CD14-positive monocyte (primary cell): ENCODE measurements at regions not wholly inside any gene's neighbourhood (a gene's known extent, or its start where the extent isn't known, plus 50 kb on each side); places are given as distances from the start of the nearest gene placed in this dataset.

Experiments used
- DNase-seq, 3 donors: peaks; one replicate each; pipeline ENCODE4 v3.0.0-alpha.2; 2011 to 2022
- H2AFZ ChIP-seq: 2 replicates; pipeline ENCODE4 v1.6.0; 2012; ENCODE audit warnings: mild to moderate bottlenecking, low read depth, low read length, inconsistent platforms; ENCODE audit not compliant: insufficient read depth, poor library complexity, severe bottlenecking
- H3K27ac ChIP-seq, 2 donors: 1 replicate in 1 of 2; 2 replicates in 1 of 2; pipeline ENCODE4 v1.5.1; 2012 to 2013; ENCODE audit warnings: low read length in 2 of 2, control low read depth in 1 of 2, inconsistent platforms in 1 of 2, low read depth in 1 of 2, mild to moderate bottlenecking in 1 of 2
- H3K27me3 ChIP-seq, 2 donors: one replicate each; pipeline versions ENCODE4 v1.6.0 to v1.6.1; 2011 to 2013; ENCODE audit warnings: low read length in 2 of 2; ENCODE audit not compliant: control insufficient read depth in 2 of 2, insufficient read depth in 2 of 2
- H3K36me3 ChIP-seq, 2 donors: replicated peaks in 1 of 2; 1 replicate in 1 of 2; 2 replicates in 1 of 2; pipeline versions ENCODE4 v1.5.1 to v1.6.1; 2012 to 2013; ENCODE audit warnings: low read length in 2 of 2, control low read depth in 1 of 2, inconsistent platforms in 1 of 2, mild to moderate bottlenecking in 1 of 2; ENCODE audit not compliant: insufficient read depth in 2 of 2, control insufficient read depth in 1 of 2
- H3K4me1 ChIP-seq, 2 donors: 1 replicate in 1 of 2; 2 replicates in 1 of 2; pipeline versions ENCODE4 v1.5.1 to v1.6.1; 2012 to 2013; ENCODE audit warnings: low read length in 2 of 2, control low read depth in 1 of 2, inconsistent platforms in 1 of 2, mild to moderate bottlenecking in 1 of 2, moderate library complexity in 1 of 2; ENCODE audit not compliant: insufficient read depth in 2 of 2, control insufficient read depth in 1 of 2
- H3K4me2 ChIP-seq: replicated peaks from 2 replicates; pipeline ENCODE3; 2012; ENCODE audit warnings: low read length, moderate library complexity, mild to moderate bottlenecking; ENCODE audit not compliant: poor library complexity, severe bottlenecking; ENCODE audit errors: extremely low read depth
- H3K4me3 ChIP-seq, 3 experiments: fragments of 200-600 bp in 1 of 3; sonication (generic) in 1 of 3; replicated peaks in 1 of 3; 1 replicate in 2 of 3; 2 replicates in 1 of 3; pipeline ENCODE4 v1.5.1; 2011 to 2013; ENCODE audit warnings: low read length in 3 of 3, mild to moderate bottlenecking in 3 of 3, control low read depth in 2 of 3, low read depth in 2 of 3, inconsistent platforms in 1 of 3, moderate library complexity in 1 of 3
- H3K79me2 ChIP-seq: 2 replicates; pipeline ENCODE4 v1.6.0; 2012; ENCODE audit warnings: mild to moderate bottlenecking, control low read depth, inconsistent platforms, low read length, moderate library complexity; ENCODE audit not compliant: insufficient read depth
- H3K9ac ChIP-seq: 2 replicates; pipeline ENCODE4 v1.6.0; 2017; ENCODE audit warnings: low read length, mild to moderate bottlenecking; ENCODE audit not compliant: insufficient read depth, poor library complexity, severe bottlenecking
- H3K9me3 ChIP-seq, 2 donors: replicated peaks in 1 of 2; 1 replicate in 1 of 2; 2 replicates in 1 of 2; pipeline versions ENCODE4 v1.5.1 to v1.6.1; 2012 to 2013; ENCODE audit warnings: low read length in 2 of 2, control low read depth in 1 of 2; ENCODE audit not compliant: control insufficient read depth in 1 of 2, insufficient read depth in 1 of 2
- H4K20me1 ChIP-seq: 2 replicates; pipeline ENCODE4 v1.6.0; 2012; ENCODE audit warnings: mild to moderate bottlenecking, low read length, control low read depth, moderate library complexity; ENCODE audit not compliant: insufficient read depth
- H3K27ac Mint-ChIP-seq, 7 donors: one replicate each; pipeline ENCODE4 v1.8.0; 2020; ENCODE audit warnings: mild to moderate bottlenecking in 7 of 7, mixed read lengths in 7 of 7, moderate library complexity in 6 of 7, inconsistent platforms in 2 of 7
- H3K27me3 Mint-ChIP-seq, 3 donors: one replicate each; pipeline ENCODE4 v1.8.0; 2021 to 2022; ENCODE audit warnings: low read depth in 3 of 3, mild to moderate bottlenecking in 3 of 3, mixed read lengths in 3 of 3, moderate library complexity in 3 of 3, inconsistent platforms in 1 of 3
- H3K36me3 Mint-ChIP-seq, 2 donors: one replicate each; pipeline ENCODE4 v1.8.0; 2020; ENCODE audit warnings: mixed read lengths in 2 of 2, inconsistent platforms in 1 of 2, mild to moderate bottlenecking in 1 of 2
- H3K4me1 Mint-ChIP-seq: one replicate; pipeline ENCODE4 v1.8.0; 2020; ENCODE audit warnings: mild to moderate bottlenecking, mixed read lengths
- H3K4me3 Mint-ChIP-seq, 2 donors: one replicate each; pipeline ENCODE4 v1.8.0; 2020; ENCODE audit warnings: mild to moderate bottlenecking in 2 of 2, mixed read lengths in 2 of 2, moderate library complexity in 1 of 2
- H3K9me3 Mint-ChIP-seq, 7 donors: one replicate each; pipeline ENCODE4 v1.8.0; 2020 to 2022; ENCODE audit warnings: mixed read lengths in 7 of 7, mild to moderate bottlenecking in 6 of 7, moderate library complexity in 6 of 7, inconsistent platforms in 2 of 7
- WGBS: methylation state at CpG from one replicate; pipeline ENCODE4 v1.1.5; 2013; ENCODE audit warnings: missing lambda C conversion rate; ENCODE audit not compliant: insufficient coverage; 5-methylcytosine and 5-hydroxymethylcytosine counted together
- intact Hi-C, 2 donors: fragments of 100-400 bp; cut with micrococcal nuclease; formaldehyde crosslinking; loops; one replicate each; pipeline versions ENCODE4 v1.15.0 to v1.15.1; 2023
- TF ChIP-seq, protein P1 (sequence below): fragments of 200-600 bp; IDR thresholded peaks from one replicate; pipeline ENCODE4 v1.8.0; 2022; ENCODE audit warnings: antibody characterized with exemption, mild to moderate bottlenecking

- H2AFZ ChIP-seq = peak overlapping the region; percentile 37
Measured at GRCh38 chr2:144826105-144826504, 306.2 kb upstream of the ZEB2 start.

GRCh38 chr2:144825331-144826020 lies 305.6 kb upstream of the ZEB2 start:
- Histone ChIP-seq H3K4me1 (peaks cover 24 to 50% of the 10 kb centered on the region in 2 donors), H3K4me3 (peak overlapping the region in 2 of 3 experiments; percentile 19 to 57), H3K36me3 (no peaks in the 10 kb centered on the region), H3K79me2 (no peaks in the 10 kb centered on the region), H3K27ac (peak overlapping the region in 1 of 2 donors; percentile 86), H3K27me3 (no peaks in the 10 kb centered on the region), H4K20me1 (no peaks in the 10 kb centered on the region), H3K4me2 (peak overlapping the region; percentile 64), H3K9me3 (peaks cover 0 to 3% of the 10 kb centered on the region in 2 donors), H2AFZ (peak overlapping the region; percentile 37), H3K9ac (peak overlapping the region; percentile 11)
- H3K36me3 Mint-ChIP-seq = no peaks in the 10 kb centered on the region
- H3K4me1 Mint-ChIP-seq = peaks cover 52% of the 10 kb centered on the region
- H3K27ac Mint-ChIP-seq = peak overlapping the region; percentile 83 to 99 (median 94)
- peak; percentile 66 to 89 (median 85) for DNase-seq
- H3K27me3 Mint-ChIP-seq = no peaks in the 10 kb centered on the region
- H3K9me3 Mint-ChIP-seq = peaks cover 0 to 10% (median 4%) of the 10 kb centered on the region in 7 donors
- TF ChIP-seq, protein P1, sequence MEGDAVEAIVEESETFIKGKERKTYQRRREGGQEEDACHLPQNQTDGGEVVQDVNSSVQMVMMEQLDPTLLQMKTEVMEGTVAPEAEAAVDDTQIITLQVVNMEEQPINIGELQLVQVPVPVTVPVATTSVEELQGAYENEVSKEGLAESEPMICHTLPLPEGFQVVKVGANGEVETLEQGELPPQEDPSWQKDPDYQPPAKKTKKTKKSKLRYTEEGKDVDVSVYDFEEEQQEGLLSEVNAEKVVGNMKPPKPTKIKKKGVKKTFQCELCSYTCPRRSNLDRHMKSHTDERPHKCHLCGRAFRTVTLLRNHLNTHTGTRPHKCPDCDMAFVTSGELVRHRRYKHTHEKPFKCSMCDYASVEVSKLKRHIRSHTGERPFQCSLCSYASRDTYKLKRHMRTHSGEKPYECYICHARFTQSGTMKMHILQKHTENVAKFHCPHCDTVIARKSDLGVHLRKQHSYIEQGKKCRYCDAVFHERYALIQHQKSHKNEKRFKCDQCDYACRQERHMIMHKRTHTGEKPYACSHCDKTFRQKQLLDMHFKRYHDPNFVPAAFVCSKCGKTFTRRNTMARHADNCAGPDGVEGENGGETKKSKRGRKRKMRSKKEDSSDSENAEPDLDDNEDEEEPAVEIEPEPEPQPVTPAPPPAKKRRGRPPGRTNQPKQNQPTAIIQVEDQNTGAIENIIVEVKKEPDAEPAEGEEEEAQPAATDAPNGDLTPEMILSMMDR = no peak
- H3K4me3 Mint-ChIP-seq = peak overlapping the region; percentile 62 to 80
- no CpG with 5 or more reads among the region's 3 CpGs for WGBS
- intact Hi-C loops = no loop called here

More at GRCh38 chr2:144826105-144826504, 306.2 kb upstream of the ZEB2 start:
- no peaks in the 10 kb centered on the region for H3K27me3 Mint-ChIP-seq
- peak overlapping the region; percentile 64 for H3K4me2 ChIP-seq
- H3K4me1 Mint-ChIP-seq = peaks cover 58% of the 10 kb centered on the region
- H3K4me3 Mint-ChIP-seq = peak overlapping the region in 1 of 2 donors; percentile 80
- H3K36me3 ChIP-seq = no peaks in the 10 kb centered on the region
- peak overlapping the region in 1 of 2 donors; percentile 86 for H3K27ac ChIP-seq
- H4K20me1 ChIP-seq = no peaks in the 10 kb centered on the region
- peaks cover 27 to 54% of the 10 kb centered on the region in 2 donors for H3K4me1 ChIP-seq
- H3K27ac Mint-ChIP-seq = peak overlapping the region; percentile 83 to 99 (median 94)
- H3K9ac ChIP-seq = no peak overlapping the region
- WGBS = no CpG with 5 or more reads among the region's 2 CpGs
- intact Hi-C loops = no loop called here
- H3K36me3 Mint-ChIP-seq = no peaks in the 10 kb centered on the region
- no peaks in the 10 kb centered on the region for H3K79me2 ChIP-seq
- peak in 2 of 3 donors; percentile 32 to 61 for DNase-seq
- H3K9me3 ChIP-seq = no peaks in the 10 kb centered on the region
- no peaks in the 10 kb centered on the region for H3K27me3 ChIP-seq
- H3K9me3 Mint-ChIP-seq = peaks cover 0 to 10% (median 3%) of the 10 kb centered on the region in 7 donors
- TF ChIP-seq, protein P1 = no peak
- peak overlapping the region in 1 of 3 experiments; percentile 57 for H3K4me3 ChIP-seq
